Peyer's patch (tissue), 4 donors: ENCODE measurements at regions not wholly inside any gene's neighbourhood (a gene's known extent, or its start where the extent isn't known, plus 50 kb on each side); places are given as distances from the start of the nearest gene placed in this dataset.

ENCODE experiments used
- CTCF ChIP-seq, 6 experiments: fragments of 450-650 bp in 4 of 6; fragments of 200-600 bp in 2 of 6; sonication (generic) in 1 of 6; IDR thresholded peaks; one replicate each; pipeline ENCODE4 v1.5.1; 2017 to 2019; ENCODE audit warnings: antibody characterized with exemption in 6 of 6, mild to moderate bottlenecking in 3 of 6, moderate library complexity in 1 of 6
- POLR2A ChIP-seq, 2 donors: fragments of 450-650 bp; IDR thresholded peaks; one replicate each; pipeline ENCODE4 v1.5.1; 2017; ENCODE audit warnings: antibody characterized with exemption in 2 of 2, mild to moderate bottlenecking in 2 of 2, moderate library complexity in 2 of 2

- TF ChIP-seq CTCF (IDR thresholded peaks at IDR 0.05) (no peak), POLR2A (IDR thresholded peaks at IDR 0.05) (no peak)
Observed at GRCh38 chr3:182469086-182469485, 324.2 kb upstream of the ATP11B start.
